ENCODE measurements at regions not wholly inside any gene's neighbourhood (a gene's known extent, or its start where the extent isn't known, plus 50 kb on each side); places are given as distances from the start of the nearest gene placed in this dataset.

DNA sequence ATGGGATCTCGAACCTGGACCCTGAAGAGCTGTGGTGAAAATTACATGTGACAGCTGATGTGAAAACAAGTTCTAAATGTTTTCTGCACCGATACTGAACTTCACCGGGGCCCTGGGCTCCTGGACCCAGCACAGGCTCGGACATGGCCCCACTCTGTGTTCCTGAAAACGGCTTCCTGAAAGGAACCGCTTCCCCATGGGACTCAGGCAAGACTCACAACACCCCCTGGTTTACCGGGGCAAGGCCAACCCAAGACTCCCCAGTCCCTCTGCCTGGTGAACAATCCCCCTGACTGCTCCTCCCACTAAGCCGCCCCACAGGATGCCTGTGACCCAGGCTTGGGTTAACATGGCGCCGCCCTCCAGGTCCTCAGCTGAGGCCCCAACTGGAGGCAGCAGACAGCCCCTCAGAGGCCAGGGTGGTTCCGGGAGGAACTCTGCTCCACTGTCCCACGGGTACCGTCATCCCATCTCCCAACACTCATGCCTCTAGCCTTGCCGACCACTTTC lies 124.5 kb upstream of the FOXD4L5 start:
- TF ChIP-seq CTCF (IDR thresholded peaks at IDR 0.05; ENCODE audit: low read depth, low read length, poor library complexity, severe bottlenecking) = no peak
- no peak for TF ChIP-seq EZH2phosphoT487 (IDR thresholded peaks at IDR 0.05; ENCODE audit: borderline replicate concordance, low read length)
